ENCODE measurements at regions not wholly inside any gene's neighbourhood (a gene's known extent, or its start where the extent isn't known, plus 50 kb on each side); places are given as distances from the start of the nearest gene placed in this dataset.
"Not testable (repeated sequence)": the region's sequence is repeated elsewhere in the genome, so short reads cannot be mapped to it uniquely, and the experiment has no call there.

GRCh38 chr9:87401681-87402080 lies 96.0 kb upstream of the DAPK1 start:
- H3K36me3 ChIP-seq = no peaks in the 10 kb centered on the region
- no peak for DNase-seq (ENCODE audit: extremely low spot score)
- H3K27ac ChIP-seq (replicated peaks in 1 of 4) = no peak overlapping the region
- peaks cover 0 to 14% (median 6%) of the 10 kb centered on the region in 4 donors for H3K4me1 ChIP-seq
- no peaks in the 10 kb centered on the region for H3K27me3 ChIP-seq
- H3K9me3 ChIP-seq = no peaks in the 10 kb centered on the region
- H3K4me3 ChIP-seq = no peak overlapping the region
- TF ChIP-seq CTCF (IDR thresholded peaks at IDR 0.05) = no peak
- TF ChIP-seq POLR2AphosphoS5 (IDR thresholded peaks at IDR 0.05) = no peak
- no peak for TF ChIP-seq POLR2A (IDR thresholded peaks at IDR 0.05; ENCODE audit: low read depth)
- no peak for TF ChIP-seq EP300 (IDR thresholded peaks at IDR 0.05)
- WGBS = 89% methylated on average over 7 of the region's 7 CpGs
- intact Hi-C loops (cut with DNase I) = no loop called here

- H3K4me3 ChIP-seq = no peak overlapping the region
- intact Hi-C loops (cut with DNase I) = no loop called here
- DNase-seq (ENCODE audit: extremely low spot score) = no peak
- TF ChIP-seq EP300 (IDR thresholded peaks at IDR 0.05) (no peak), POLR2A (IDR thresholded peaks at IDR 0.05; ENCODE audit: low read depth) (no peak), CTCF (IDR thresholded peaks at IDR 0.05) (no peak), POLR2AphosphoS5 (IDR thresholded peaks at IDR 0.05) (no peak)
- no peaks in the 10 kb centered on the region for H3K9me3 ChIP-seq
- H3K27ac ChIP-seq (replicated peaks in 1 of 4) = no peak overlapping the region
- H3K27me3 ChIP-seq = no peaks in the 10 kb centered on the region
- H3K36me3 ChIP-seq = no peaks in the 10 kb centered on the region
- peaks cover 0 to 14% (median 6%) of the 10 kb centered on the region in 4 donors for H3K4me1 ChIP-seq
- WGBS = 93% methylated on average over 3 of the region's 3 CpGs
Observed at GRCh38 chr9:87402537-87402936, 95.1 kb upstream of the DAPK1 start.

- no peaks in the 10 kb centered on the region for H3K36me3 ChIP-seq
- no peak for TF ChIP-seq CTCF (IDR thresholded peaks at IDR 0.05)
- no peak for TF ChIP-seq EP300 (IDR thresholded peaks at IDR 0.05)
- no peak for TF ChIP-seq POLR2A (IDR thresholded peaks at IDR 0.05; ENCODE audit: low read depth)
- no peak for TF ChIP-seq POLR2AphosphoS5 (IDR thresholded peaks at IDR 0.05)
- H3K27me3 ChIP-seq = no peaks in the 10 kb centered on the region
- DNase-seq (ENCODE audit: extremely low spot score) = no peak
- peaks cover 0 to 14% (median 6%) of the 10 kb centered on the region in 4 donors for H3K4me1 ChIP-seq
- H3K4me3 ChIP-seq = no peak overlapping the region
- intact Hi-C loops (cut with DNase I) = no loop called here
- 64% methylated on average over 3 of the region's 3 CpGs for WGBS
- no peak overlapping the region for H3K27ac ChIP-seq (replicated peaks in 1 of 4)
- H3K9me3 ChIP-seq = no peaks in the 10 kb centered on the region
Observed at GRCh38 chr9:87405677-87406542, 91.8 kb upstream of the DAPK1 start.

GRCh38 chr9:87406543-87407166 lies 91.0 kb upstream of the DAPK1 start:
- no peak overlapping the region for H3K27ac ChIP-seq (replicated peaks in 1 of 4)
- no peak overlapping the region for H3K4me3 ChIP-seq
- WGBS = 59% methylated on average over 4 of the region's 4 CpGs
- H3K27me3 ChIP-seq = no peaks in the 10 kb centered on the region
- DNase-seq (ENCODE audit: extremely low spot score) = no peak
- TF ChIP-seq EP300 (IDR thresholded peaks at IDR 0.05) = no peak
- TF ChIP-seq POLR2A (IDR thresholded peaks at IDR 0.05; ENCODE audit: low read depth) = no peak
- no peak for TF ChIP-seq CTCF (IDR thresholded peaks at IDR 0.05)
- intact Hi-C loops (cut with DNase I) = no loop called here
- peaks cover 0 to 14% (median 6%) of the 10 kb centered on the region in 4 donors for H3K4me1 ChIP-seq
- H3K36me3 ChIP-seq = no peaks in the 10 kb centered on the region
- H3K9me3 ChIP-seq = no peaks in the 10 kb centered on the region

DNA sequence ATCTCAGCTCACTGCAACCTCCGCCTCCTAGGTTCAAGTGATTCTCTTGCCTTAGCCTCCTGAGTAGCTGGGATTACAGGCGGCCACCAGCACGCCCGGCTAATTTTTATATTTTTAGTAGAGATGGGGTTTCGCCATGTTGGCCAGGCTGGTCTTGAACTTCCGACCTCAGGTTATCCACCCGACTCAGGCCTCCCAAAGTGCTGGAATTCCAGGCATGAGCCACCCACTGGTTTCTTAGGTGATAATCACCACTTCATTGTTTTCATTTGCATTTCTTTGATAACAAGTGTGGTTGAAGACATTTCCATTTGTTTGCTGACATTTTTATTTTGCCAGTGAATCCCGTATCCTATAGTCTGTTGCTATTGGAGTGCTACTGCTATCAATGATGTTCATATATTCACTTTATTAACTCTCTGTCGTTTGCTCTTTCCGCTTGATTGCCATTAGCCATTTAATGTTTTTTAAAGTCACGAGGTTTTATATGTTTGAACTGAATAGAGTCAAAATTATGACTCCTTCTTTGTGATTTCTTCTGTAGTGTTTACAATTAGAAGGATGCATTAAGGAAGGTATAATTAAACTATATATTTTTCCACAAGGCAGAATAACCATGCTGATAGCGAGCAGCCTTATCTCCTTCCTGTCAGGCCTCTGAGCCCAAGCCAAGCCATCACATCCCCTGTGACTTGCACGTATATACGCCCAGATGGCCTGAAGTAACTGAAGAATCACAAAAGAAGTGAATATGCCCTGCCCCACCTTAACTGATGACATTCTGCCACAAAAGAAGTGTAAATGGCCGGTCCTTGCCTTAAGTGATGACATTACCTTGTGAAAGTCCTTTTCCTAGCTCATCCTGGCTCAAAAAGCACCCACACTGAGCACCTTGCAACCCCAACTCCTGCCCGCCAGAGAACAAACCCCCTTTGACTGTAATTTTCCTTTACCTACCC lies 87.3 kb upstream of the DAPK1 start:
- not testable (repeated sequence) for DNase-seq (ENCODE audit: extremely low spot score)

More for the DNA sequence above, 87.3 kb upstream of the DAPK1 start:
- H3K4me3 ChIP-seq; H3K36me3 ChIP-seq; intact Hi-C loops (cut with DNase I); H3K27ac ChIP-seq (replicated peaks in 1 of 4); H3K27me3 ChIP-seq; H3K9me3 ChIP-seq: not testable (repeated sequence)
- H3K4me1 ChIP-seq = peaks cover 0 to 10% (median 4%) of the 10 kb centered on the region in 4 donors
- 82% methylated on average over 16 of the region's 16 CpGs for WGBS

Data from esophagus muscularis mucosa (tissue), 4 donors.